NCI-H2081 treated with DMSO at 0.1 percent for 48 hours (cell line): ENCODE measurements at regions not wholly inside any gene's neighbourhood (a gene's known extent, or its start where the extent isn't known, plus 50 kb on each side); places are given as distances from the start of the nearest gene placed in this dataset.
"Not testable (repeated sequence)": the region's sequence is repeated elsewhere in the genome, so short reads cannot be mapped to it uniquely, and the experiment has no call there.

Experiments used
- DNase-seq: peaks from one replicate; lab custom pipeline; 2025; lab: John Stamatoyannopoulos, UW

GRCh38 chr4:38383646-38384121, 280.3 kb upstream of the KLF3 start:
- no peak for DNase-seq

DNA sequence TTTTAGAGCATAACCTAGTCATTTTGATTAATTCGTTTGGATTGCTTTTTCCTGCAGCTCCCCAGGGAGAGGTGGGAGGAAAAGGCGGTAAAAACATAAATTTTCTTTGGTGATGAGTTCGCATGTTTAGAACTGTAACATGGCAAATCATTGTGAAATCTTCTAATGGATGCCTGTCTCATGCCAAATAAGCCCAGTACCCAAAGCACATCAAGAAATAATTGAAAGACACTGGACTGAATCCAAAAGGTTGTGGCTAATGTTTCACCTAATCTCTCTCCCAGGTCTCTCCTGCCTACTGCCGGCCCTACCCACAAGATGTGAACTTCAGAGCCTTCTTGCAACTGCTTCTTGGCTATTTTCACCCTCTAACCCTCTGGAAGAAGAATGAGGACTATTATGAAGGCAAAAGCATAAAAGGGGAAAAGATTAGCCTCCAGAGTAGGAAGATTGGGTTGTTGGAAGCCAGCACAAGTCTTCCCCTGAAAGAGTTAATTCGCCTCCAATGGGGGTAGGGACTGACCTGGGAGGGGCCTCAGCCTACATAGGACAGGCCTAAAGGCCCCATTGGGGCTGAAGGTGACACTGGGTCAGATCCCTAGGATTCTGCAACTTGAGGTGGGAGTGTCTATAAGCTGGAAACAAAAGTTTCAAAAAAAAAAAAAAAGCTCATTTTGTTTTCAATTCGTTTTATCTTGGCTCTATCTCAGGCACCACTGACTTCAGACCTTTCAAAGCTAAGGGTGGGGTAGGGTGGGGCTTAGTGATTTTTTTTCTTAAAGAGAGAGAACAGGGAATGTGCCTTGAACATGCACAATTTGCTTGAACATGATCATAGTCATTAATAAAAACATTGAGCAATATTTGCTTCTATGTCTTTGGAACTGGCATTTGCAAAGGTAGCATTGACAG, 278.6 kb upstream of the KLF3 start:
- DNase-seq = no peak

DNA sequence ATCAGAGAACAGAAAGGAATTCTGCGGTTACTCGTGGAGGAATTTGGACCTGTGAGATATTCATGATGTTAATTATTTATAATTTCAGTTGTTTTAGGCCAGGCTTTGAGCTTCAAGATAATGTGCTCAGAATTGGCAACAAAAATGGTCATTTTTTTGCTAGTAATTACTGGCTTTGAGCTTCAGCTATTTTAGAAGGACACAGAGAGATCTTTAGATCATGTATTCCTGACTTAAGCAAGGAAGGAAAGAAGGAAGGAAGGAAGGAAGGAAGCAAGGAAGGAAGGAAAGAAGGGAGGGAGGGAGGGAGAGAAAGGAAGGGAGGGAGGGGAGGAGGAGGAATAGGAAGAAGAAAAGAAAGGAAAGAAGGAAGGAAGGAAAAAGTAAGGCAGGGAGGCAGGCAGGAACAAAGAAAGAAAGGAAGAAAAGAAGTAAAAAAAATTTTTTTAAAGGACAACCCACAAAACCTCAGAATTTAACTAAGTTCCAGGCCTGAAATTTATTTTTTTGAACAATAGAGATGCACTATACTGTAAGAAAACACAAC, 277.9 kb upstream of the KLF3 start:
- DNase-seq = no peak

DNA sequence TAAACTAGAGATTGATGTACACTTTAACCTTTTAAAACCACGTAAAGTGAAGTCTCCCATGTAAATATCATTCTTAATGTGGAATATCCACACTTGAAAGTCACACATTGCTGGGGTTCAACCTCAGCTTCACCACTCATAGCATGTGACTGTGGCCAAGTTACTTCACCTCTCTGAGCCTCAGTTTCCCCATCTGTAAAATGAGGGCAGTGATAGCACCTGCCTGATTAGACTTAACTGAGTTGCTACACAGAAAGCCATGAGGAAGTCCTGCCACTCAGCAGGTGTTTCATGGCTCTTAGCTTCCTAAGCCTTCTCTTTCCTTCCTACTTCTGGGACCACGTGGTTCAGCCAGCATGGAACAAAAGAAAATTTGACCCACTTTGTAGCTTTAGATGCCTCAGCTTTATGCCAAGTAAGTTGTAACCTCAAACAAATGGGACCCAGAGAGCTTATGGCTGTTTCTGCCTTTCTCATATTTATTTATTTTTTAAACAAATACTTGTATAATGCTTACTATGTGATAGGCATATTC, 277.3 kb upstream of the KLF3 start:
- no peak for DNase-seq

DNA sequence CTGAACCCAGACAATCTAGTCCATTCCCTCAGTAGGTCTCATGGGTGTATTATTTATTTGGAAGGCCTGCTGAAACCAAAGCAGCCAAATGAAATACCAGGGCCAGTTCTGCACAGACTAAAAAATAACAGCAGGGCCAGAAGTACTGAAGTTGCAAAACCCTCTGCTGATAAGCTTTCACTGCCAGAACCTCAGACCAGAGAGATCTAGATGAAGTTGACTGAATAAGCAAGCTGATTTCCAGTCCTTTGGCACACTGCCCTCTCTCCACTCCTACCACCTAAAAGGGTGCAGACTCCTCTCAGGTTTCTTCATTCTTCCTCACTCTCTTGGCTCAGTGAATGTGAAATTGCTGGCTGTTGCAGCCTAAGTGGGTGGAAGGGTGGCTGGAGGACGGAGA, 276.7 kb upstream of the KLF3 start:
- DNase-seq = no peak

GRCh38 chr4:38387819-38388218, 276.2 kb upstream of the KLF3 start:
- no peak for DNase-seq

DNA sequence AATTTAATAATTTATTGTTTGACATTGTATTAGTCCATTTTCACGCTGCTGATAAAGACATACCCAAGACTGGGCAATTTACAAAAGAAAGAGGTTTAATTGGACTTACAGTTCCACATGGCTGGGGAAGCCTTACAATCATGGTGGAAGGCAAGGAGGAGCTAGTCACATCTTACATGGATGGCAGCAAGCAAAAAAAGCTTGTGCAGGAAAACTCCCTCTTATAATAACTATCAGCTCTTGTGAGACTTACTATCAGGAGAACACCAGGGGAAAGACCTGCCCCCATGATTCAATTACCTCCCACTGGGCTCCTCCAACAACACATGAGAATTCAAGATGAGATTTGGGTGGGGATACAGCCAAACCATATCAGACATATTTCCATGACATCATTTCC, 275.1 kb upstream of the KLF3 start:
- not testable (repeated sequence) for DNase-seq

- no peak for DNase-seq
These were observed 272.9 kb upstream of the KLF3 start for GRCh38 chr4:38390969-38391545.

GRCh38 chr4:38392223-38392855, 271.7 kb upstream of the KLF3 start:
- no peak for DNase-seq

DNA sequence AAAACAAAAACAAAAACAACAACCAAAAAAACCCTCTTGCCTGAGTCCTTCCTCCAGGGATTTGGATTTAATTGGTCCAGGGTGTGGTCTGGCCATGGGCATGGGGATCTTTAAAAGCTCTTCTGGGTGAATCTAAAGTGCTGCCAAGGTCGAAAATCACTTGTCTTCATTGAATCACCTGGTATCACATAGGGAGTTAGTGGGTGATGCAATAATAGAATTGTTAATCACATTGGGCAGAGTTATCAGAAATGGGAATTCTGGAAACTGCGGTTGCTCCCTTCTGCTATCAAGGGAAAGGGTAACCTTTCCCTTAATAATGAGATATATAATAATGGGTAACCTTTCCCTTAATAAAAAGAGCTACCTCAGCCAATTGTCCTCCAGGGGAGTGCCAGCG, 267.9 kb upstream of the KLF3 start:
- DNase-seq = no peak

GRCh38 chr4:38396845-38397547, 267.0 kb upstream of the KLF3 start:
- DNase-seq = no peak

DNA sequence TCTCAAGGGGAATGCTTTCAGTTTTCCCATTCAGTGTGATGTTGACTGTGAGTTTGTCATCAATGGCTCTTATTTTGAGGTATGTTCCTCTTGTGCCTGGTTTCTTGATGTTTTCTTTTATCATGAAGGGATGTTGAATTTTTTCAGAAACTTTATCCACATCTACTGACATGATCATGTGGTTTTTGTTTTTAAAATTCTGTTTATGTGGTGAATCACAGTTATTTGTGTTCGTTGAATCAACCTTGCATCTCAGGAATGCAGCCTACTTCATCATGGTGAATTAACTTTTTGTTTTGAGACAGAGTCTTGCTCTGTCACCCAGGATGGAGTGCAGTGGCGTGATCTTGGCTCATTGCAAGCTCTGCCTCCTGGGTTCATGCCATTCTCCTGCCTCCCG, 263.1 kb upstream of the KLF3 start:
- no peak for DNase-seq

DNA sequence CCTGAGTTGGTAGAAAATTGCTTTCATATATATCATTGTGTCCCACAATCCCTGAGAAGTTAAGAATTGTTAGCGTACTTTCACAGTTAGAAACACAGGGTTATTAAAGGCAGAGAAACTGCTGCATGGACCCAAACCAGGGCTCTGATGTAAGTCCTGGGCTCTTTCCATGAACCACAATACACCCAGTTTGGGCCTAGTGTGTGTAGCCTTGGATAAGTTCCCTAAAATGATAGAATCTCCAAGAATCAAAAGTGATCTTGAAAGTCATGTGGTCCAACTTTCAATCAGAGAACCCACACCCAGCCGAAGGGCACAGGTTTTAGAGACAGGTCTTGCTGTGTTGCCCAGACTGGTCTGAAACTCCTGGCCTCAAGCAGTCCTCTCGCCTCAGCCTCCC, 257.8 kb upstream of the KLF3 start:
- DNase-seq = no peak

DNA sequence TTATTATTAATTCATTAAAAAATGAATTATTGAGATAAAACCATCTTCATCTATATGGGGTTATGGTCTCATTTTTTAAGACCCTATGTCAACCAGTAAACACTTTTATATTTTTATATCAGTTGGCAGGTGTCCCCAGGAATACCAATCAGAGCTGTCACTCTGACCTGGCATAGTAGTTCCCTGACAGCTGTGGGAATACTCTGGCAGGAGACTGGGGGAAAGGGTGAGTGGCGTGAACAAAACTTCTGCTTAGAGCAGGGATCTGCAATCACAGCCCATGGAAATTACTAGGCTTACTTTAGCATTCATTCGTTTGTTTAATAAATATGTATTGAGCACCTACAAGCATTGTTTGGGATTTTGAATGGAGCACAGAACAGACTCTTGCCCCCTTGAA, 254.1 kb upstream of the KLF3 start:
- no peak for DNase-seq

DNA sequence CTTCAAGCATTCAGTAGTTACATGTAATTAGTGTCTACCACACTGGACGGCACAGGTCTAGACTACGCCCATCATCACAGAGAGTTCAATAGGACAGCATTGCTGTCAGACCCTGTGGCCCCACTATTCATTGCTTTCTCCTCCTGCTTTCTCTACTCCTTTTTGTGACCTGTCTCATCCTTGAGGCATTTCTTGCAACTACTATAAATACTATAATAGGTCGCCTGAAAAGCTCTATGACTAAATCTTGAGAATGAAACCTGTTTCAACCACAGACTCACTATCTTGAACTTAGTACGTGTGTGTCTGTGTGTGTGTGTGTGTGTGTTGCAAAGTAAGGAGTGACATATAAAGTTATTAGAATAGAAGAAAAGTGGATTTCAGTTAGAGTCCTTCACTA, 252.9 kb upstream of the KLF3 start:
- DNase-seq = no peak

- no peak for DNase-seq
These were observed 251.9 kb upstream of the KLF3 start for GRCh38 chr4:38411981-38412536.

GRCh38 chr4:38413524-38414341, 250.3 kb upstream of the KLF3 start:
- no peak for DNase-seq

DNA sequence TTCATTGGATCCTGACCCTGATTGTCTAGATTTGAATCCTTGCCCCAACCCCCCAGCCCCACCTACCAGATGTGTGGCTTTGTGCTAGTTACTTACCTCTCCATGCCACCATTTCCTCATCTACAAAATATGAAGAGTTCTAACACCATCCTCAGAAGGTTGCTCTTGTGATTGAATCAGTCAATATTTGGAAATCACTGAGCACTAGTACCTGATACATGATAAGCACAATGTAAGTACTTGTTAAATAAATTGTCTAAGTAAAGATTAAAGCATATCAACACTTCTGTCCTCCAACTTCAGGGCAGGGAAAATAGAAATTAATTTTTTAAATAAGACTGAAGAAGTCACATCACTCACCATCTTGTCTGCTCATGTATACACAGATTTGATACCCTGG, 249.6 kb upstream of the KLF3 start:
- DNase-seq = no peak

DNA sequence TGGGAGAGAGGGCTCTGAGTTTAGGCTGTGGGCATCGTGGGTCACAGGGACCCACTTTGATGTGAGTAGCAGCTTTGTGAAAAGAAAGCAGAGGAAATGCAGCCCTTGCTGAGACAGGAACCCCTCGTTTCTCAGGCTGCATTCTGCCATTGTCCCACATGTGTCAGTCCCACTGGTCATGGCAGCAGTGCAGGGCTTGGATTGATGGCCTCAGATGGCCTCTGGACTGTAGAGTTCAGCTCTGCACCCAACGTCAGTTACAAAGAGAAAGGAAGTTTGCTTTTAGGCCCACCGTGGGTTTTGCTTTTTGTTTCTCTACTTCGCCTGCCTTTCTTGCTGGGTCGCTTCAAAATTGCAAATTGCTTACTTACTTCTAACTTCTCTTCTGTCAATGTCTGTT, 248.3 kb upstream of the KLF3 start:
- no peak for DNase-seq

DNA sequence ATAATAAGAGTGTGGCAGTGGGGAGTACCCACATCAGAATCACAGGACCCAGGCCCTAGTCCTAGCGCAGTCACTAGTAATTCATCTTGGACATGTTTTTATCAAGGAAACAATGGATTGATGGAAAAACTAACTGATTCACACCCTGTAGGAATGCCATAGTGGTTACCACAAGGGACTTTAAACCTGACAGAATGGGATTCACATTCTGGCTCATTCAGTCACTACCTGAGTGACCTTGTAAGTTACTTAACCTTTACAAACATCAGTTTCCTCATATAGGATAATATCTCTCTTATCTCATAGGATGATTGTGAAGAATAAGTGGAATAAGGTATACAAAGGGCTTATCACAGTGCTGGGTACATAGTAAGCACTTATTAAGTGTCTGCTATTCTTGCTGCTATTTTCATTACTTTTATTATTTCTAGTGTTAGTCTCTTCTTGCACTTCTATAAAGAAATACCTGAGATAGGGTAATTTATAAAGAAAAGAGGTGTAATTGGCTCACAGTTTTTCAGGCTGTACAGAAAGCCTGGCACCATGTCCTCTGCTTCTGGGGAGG, 247.5 kb upstream of the KLF3 start:
- no peak for DNase-seq
